Activated CD4-positive, alpha-beta T cell treated with anti-CD3 and anti-CD28 coated beads, Interleukin-2, amount 50 U/mL, for 16 hours (primary cell): ENCODE measurements at regions not wholly inside any gene's neighbourhood (a gene's known extent, or its start where the extent isn't known, plus 50 kb on each side); places are given as distances from the start of the nearest gene placed in this dataset.

Experiments
- DNase-seq: peaks from one replicate; pipeline ENCODE4 v3.0.0-alpha.2; 2020

DNA sequence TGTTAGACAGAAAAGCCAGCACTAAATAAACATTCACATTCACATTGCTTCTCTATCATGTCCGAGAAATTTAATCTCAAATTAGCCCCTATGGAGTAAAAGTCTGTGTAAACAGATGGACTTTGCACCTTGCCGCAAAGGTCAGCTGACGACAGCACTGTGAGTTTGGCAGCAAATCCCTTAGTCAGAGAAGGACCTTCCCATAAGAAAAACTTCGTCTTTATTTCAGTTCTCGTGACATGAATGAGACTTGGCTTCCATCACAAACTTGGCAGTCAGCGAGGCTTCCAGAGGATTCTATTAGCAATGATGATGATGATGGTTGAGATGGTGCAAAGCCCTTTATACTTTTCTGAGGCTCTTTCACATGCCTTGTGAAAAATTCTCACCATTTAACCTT, 133.7 kb upstream of the IFNGR1 start:
- no peak for DNase-seq

- no peak for DNase-seq
These were observed 132.7 kb upstream of the IFNGR1 start for GRCh38 chr6:137351890-137352289.

- no peak for DNase-seq
These were observed 131.7 kb upstream of the IFNGR1 start for GRCh38 chr6:137350857-137351256.

DNA sequence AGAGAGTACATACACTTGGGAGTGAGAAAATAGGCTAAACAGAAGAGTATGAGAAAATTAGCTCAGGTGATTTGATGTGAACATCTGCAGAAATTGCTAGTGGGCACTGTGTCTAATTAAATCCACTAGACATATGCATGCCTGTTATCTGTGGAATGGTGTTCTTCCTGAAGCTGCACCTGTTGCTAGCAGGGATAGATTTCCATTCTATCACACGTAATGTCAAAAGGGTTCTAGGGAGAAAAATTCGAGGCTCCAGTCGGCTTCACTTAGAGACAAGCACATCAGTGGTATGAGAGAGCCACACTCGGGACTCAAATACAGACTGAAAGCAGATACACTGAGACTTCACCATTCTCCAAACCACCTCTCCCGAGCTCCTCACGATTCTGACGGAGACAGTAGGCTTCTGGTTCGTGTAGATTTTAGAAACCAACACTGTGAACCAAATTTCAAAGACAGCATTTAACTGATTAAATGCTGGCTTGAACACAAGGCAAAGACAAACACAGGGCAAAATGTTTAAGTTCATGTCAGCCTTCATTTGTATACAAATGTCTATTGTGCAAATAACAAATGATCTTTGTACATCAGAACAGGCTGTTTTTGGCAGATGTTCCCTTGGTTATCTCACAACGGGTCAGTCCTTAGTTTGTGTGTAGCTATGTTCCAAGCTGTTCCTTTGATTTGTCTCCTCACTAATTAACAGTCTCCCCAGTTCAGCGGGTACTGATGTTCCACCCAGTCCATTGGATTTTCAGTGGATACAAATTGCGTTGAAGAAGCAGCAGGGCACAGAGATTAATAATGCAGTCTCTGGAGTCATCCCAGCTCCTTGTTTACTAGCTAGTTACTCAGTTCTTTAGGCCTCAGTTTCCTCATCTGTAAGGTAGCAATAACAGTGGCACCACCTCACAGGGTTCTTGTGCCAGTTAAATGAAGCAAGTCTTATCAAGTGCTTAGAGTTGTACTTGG, 131.0 kb upstream of the IFNGR1 start:
- no peak for DNase-seq

DNA sequence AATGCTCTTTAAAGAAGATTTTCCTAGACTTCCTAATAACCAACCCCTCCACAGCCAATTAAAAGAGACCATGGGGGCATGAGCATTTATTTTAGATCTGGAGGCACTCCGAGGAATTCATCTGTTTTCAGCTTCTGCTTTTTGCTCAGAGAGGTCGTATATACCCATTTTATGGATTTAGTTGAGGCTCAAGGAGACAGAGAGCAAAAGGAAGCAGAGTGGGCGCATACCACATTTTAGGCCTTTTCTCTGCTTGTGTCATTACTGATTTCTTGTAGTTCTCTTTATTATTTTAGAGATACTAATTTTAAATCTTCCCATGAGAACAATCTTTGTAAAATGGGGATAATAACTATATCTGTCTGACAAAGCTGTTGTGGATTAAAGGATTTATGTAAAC, 129.6 kb upstream of the IFNGR1 start:
- no peak for DNase-seq

DNA sequence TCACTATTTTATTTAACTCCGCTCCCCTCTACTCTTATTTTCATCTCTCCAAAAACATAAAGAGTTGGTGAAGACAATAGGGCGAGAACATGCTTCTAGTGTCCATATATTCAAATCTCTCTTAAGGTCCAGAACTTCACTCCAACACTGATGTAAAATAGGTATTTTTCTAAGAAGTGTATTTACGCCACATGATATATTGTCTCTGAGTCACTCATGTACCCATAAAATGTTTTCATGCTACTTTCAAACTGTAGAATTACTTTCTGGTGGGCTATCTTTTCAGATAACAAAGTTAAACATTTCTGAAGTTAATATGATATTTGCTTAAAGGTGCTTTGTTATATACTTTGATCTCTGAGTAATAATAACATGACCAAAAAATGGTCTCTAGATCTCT, 124.1 kb upstream of the IFNGR1 start:
- DNase-seq: no peak

GRCh38 chr6:137342607-137343190, 123.5 kb upstream of the IFNGR1 start:
- peak; percentile 5 for DNase-seq

DNA sequence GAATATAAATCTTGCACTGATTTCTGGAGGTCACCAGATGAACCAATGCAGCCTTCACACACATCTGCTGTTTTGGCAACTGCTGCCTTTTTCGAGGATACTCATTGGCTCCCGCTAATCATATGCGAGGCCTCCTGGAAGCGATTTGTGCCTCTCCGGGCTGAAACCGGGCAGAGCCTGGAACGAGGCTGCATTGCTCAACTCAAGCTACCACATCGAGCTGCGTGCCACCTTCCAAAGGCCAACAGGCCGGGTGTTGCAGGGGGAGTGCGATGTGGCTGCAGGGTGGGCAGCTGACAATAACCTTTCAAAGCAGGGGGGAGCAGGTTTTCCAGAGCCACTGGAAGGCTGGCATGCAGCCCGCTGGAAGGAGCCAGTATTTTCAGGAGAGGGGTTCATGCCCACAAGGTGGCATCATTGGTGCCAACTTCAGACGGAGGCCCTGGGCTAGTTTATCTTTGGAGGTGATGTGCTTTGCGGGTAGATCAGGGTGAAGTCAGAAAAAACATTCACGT, 122.6 kb upstream of the IFNGR1 start:
- peak; percentile 55 for DNase-seq

DNA sequence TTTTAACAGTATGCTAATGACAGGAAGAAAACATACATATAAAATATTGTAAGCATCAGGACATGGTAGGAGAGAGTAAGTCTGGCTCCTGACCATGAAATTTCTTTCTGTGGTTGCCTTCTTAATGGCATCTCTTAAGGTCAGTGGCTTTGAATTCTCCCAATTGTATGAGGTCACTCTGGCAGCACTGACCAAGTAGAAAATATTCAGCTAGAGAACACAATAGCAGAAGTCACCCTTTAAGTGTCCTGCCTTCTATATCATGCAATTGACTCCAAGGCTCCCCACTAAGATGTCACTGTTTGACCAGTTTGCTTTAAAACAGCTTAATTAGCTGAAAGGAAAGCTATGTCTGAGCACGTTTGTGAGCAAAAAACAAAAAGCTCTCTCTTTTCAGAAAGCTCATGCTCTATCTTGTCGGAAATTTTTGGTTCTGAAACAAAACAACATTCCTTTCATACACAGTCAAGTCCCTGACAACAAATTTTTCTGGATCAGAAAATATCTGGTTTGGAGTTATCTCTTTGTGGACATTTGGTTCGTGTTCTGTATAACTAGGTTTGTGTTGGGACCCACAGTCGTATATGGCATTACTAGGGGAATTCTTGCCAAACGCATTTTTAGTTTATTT, 120.9 kb upstream of the IFNGR1 start:
- no peak for DNase-seq

DNA sequence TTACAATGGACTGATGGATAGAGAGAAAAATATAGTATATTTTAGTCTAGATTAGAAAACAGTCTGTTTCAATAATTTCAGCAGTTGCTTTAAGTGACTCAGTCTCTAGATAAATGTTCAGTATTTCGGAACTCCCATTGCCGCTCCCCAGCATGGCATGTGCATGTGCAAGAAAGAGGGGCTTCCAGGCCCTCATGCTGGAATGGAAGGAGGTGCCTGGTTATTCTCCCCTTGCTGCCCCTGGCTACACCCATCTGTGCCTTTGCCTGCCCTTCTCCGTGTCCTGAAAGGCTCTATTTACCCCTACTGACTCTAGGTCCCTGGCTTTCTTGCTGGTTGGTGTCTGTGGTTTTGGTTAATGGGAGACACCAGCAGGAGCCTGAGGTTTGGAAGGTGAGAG, 115.7 kb upstream of the IFNGR1 start:
- no peak for DNase-seq

GRCh38 chr6:137334094-137334493, 114.9 kb upstream of the IFNGR1 start:
- DNase-seq: no peak

GRCh38 chr6:137332637-137333280, 113.6 kb upstream of the IFNGR1 start:
- DNase-seq: no peak

DNA sequence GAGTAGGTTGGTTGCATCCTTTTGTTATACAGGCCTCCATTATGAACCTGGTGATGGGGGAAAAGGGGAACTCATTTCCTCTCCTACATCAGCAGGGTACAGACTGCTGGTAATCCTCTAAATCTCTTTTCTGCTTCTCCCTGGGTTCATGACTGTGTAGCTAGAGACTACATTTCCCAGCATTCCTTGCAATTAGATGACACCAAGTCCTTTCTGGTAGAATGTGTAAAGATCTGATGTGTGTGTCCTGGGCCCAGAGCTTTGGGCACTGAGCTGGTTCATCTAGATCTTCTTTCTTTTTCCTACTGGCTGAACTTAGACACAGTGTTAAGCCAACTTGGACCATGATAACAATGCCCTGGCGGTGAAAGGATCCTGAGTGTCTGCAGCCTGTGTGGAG, 104.7 kb upstream of the IFNGR1 start:
- peak; percentile 12 for DNase-seq

GRCh38 chr6:137320271-137320670, 101.1 kb upstream of the IFNGR1 start:
- DNase-seq: no peak

DNA sequence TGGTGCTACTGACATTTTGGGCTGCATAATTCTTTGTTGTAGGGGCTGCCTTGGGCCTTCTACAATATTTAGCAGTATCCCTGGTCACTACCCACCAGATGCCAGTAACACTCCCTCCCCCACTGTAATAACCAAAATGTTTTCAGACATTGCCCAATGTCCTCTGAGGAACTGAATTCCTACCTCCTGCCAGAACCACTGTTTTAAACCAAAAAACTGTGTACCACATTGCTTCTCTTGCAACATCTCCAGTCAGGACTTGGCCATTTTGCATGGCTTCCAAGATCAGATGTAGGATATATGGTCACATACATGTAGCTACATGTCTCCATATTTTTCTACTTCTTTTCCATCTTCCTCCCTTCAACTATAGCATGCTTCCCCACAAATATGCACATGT, 97.4 kb upstream of the IFNGR1 start:
- no peak for DNase-seq

GRCh38 chr6:137315081-137315480, 95.9 kb upstream of the IFNGR1 start:
- DNase-seq: no peak

- peak; percentile 63 for DNase-seq
These were observed 95.0 kb upstream of the IFNGR1 start for GRCh38 chr6:137313928-137314855.

DNA sequence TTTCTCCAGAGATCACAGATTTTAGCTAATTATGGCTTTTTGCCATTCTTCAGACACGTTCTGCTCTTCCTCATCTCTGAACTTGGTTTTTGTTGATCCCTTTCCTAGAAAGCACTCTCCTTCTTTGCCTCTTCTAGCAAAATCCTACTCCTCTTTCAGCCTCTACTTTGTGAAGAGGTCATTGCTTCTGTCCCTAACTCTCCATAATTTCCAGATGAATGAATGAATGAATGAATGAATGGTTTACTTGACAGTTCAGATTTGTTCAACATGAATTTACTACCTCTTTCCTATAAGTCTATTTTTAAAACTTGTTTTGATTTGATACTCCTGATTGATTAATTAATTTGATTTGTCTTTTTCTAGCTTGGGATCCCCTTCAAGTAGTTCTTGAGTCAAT, 94.0 kb upstream of the IFNGR1 start:
- DNase-seq: no peak

DNA sequence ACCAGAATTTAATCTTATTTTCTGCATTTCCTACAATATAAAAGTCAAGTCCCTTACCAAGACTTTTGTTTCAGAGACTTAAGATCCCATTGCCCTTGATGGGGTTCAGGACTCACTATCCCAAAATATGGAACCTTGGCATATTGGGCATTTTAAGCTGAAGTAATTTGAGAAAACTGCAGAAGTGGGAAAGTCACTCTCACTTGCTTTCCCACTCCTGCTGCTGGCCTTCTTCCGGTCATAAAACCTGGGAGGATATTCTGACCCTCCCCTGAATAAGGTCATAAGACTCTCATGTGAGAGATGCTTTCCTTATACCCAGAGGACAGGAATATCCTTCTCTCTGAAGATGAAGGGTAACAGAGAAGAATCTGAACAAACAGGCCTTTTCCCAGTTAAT, 92.8 kb upstream of the IFNGR1 start:
- no peak for DNase-seq

GRCh38 chr6:137309078-137309762, 90.0 kb upstream of the IFNGR1 start:
- no peak for DNase-seq

GRCh38 chr6:137307163-137307854, 88.1 kb upstream of the IFNGR1 start:
- DNase-seq: no peak
